Colonic mucosa (tissue), 4 donors: ENCODE measurements at regions not wholly inside any gene's neighbourhood (a gene's known extent, or its start where the extent isn't known, plus 50 kb on each side); places are given as distances from the start of the nearest gene placed in this dataset.

ENCODE experiments used
- DNase-seq: peaks from one replicate; pipeline ENCODE4 v3.0.0-alpha.2; 2020
- H3K27ac ChIP-seq: fragments of 200-600 bp; one replicate; pipeline ENCODE4 v1.8.0; 2021
- H3K27me3 ChIP-seq: fragments of 200-600 bp; one replicate; pipeline ENCODE4 v1.8.0; 2021
- H3K36me3 ChIP-seq: fragments of 200-600 bp; one replicate; pipeline ENCODE4 v1.8.0; 2021
- H3K4me1 ChIP-seq: fragments of 200-600 bp; one replicate; pipeline ENCODE4 v1.8.0; 2021; ENCODE audit warnings: mild to moderate bottlenecking
- H3K4me3 ChIP-seq: fragments of 200-600 bp; one replicate; pipeline ENCODE4 v1.8.0; 2021
- H3K9ac ChIP-seq, 2 donors: one replicate each; pipeline ENCODE4 v1.7.0; 2013; ENCODE audit warnings: control low read depth in 2 of 2, low read depth in 2 of 2, low read length in 2 of 2
- H3K9me3 ChIP-seq: fragments of 200-600 bp; one replicate; pipeline ENCODE4 v1.8.0; 2021
- CTCF ChIP-seq: fragments of 200-600 bp; IDR thresholded peaks from one replicate; pipeline ENCODE4 v1.8.0; 2022; ENCODE audit warnings: antibody characterized with exemption, mild to moderate bottlenecking
- intact Hi-C: fragments of 100-400 bp; cut with DNase I; formaldehyde crosslinking; loops from one replicate; pipeline ENCODE4 v1.14.1; 2022
- donor health status: healthy.
- donor health status: DM: no; HTN: no; CAD: no.
- donor health status: DM: no; HTN: no; CAD: no.

GRCh38 chr4:187204389-187204918 lies 480.8 kb upstream of the FAT1 start:
- no peak overlapping the region for H3K27ac ChIP-seq
- no peaks in the 10 kb centered on the region for H3K27me3 ChIP-seq
- H3K9me3 ChIP-seq, result no peaks in the 10 kb centered on the region
- TF ChIP-seq CTCF, result no peak
- intact Hi-C loops, result no loop called here
- H3K36me3 ChIP-seq, result no peaks in the 10 kb centered on the region
- no peak for DNase-seq
- H3K4me3 ChIP-seq, result no peak overlapping the region
- no peaks in the 10 kb centered on the region for H3K4me1 ChIP-seq
- H3K9ac ChIP-seq, result no peak overlapping the region

- DNase-seq, result no peak
- H3K4me1 ChIP-seq, result no peaks in the 10 kb centered on the region
- no peak overlapping the region for H3K27ac ChIP-seq
- no peak for TF ChIP-seq CTCF
- H3K4me3 ChIP-seq, result no peak overlapping the region
- intact Hi-C loops, result no loop called here
- H3K9ac ChIP-seq, result no peak overlapping the region
- no peaks in the 10 kb centered on the region for H3K36me3 ChIP-seq
- H3K9me3 ChIP-seq, result no peaks in the 10 kb centered on the region
- H3K27me3 ChIP-seq, result no peaks in the 10 kb centered on the region
Observed at GRCh38 chr4:187207931-187208330, 484.3 kb upstream of the FAT1 start.

GRCh38 chr4:187208651-187209050 lies 485.0 kb upstream of the FAT1 start:
- Histone ChIP-seq H3K27ac (no peak overlapping the region), H3K4me3 (no peak overlapping the region), H3K27me3 (no peaks in the 10 kb centered on the region), H3K9ac (no peak overlapping the region), H3K9me3 (no peaks in the 10 kb centered on the region), H3K4me1 (no peaks in the 10 kb centered on the region), H3K36me3 (no peaks in the 10 kb centered on the region)
- no peak for TF ChIP-seq CTCF
- intact Hi-C loops, result no loop called here
- no peak for DNase-seq

- Histone ChIP-seq H3K4me1 (no peaks in the 10 kb centered on the region), H3K36me3 (no peaks in the 10 kb centered on the region), H3K27ac (no peak overlapping the region), H3K4me3 (no peak overlapping the region), H3K9me3 (no peaks in the 10 kb centered on the region), H3K27me3 (no peaks in the 10 kb centered on the region), H3K9ac (no peak overlapping the region)
- DNase-seq, result no peak
- intact Hi-C loops, result no loop called here
- TF ChIP-seq CTCF, result no peak
Observed at GRCh38 chr4:187209921-187210613, 486.4 kb upstream of the FAT1 start.

- H3K9me3 ChIP-seq, result no peaks in the 10 kb centered on the region
- intact Hi-C loops, result no loop called here
- no peaks in the 10 kb centered on the region for H3K4me1 ChIP-seq
- no peak overlapping the region for H3K27ac ChIP-seq
- H3K4me3 ChIP-seq, result no peak overlapping the region
- no peaks in the 10 kb centered on the region for H3K27me3 ChIP-seq
- H3K36me3 ChIP-seq, result no peaks in the 10 kb centered on the region
- no peak for DNase-seq
- no peak overlapping the region for H3K9ac ChIP-seq
- TF ChIP-seq CTCF, result no peak
Observed at GRCh38 chr4:187212446-187213080, 488.9 kb upstream of the FAT1 start.
